HL-60 (cell line): ENCODE measurements at regions not wholly inside any gene's neighbourhood (a gene's known extent, or its start where the extent isn't known, plus 50 kb on each side); places are given as distances from the start of the nearest gene placed in this dataset.

Experiments
- CTCF ChIP-seq: IDR thresholded peaks from one replicate; pipeline ENCODE4 v1.5.1; 2011; ENCODE audit warnings: low read length, control low read depth, inconsistent platforms; ENCODE audit not compliant: insufficient read depth
- GABPA ChIP-seq: IDR thresholded peaks from 2 replicates; pipeline ENCODE4 v1.6.1; 2012; ENCODE audit warnings: low read depth
- POLR2AphosphoS5 ChIP-seq: IDR thresholded peaks from 2 replicates; pipeline ENCODE4 v1.6.1; 2012; ENCODE audit warnings: low read depth
- SPI1 ChIP-seq: IDR thresholded peaks from 2 replicates; pipeline ENCODE4 v1.6.1; 2012; ENCODE audit warnings: low read depth, mild to moderate bottlenecking, borderline replicate concordance
- TF ChIP-seq, protein P1 (sequence below): IDR thresholded peaks from 2 replicates; pipeline ENCODE4 v1.6.1; 2012; ENCODE audit warnings: low read depth; ENCODE audit not compliant: insufficient replicate concordance

DNA sequence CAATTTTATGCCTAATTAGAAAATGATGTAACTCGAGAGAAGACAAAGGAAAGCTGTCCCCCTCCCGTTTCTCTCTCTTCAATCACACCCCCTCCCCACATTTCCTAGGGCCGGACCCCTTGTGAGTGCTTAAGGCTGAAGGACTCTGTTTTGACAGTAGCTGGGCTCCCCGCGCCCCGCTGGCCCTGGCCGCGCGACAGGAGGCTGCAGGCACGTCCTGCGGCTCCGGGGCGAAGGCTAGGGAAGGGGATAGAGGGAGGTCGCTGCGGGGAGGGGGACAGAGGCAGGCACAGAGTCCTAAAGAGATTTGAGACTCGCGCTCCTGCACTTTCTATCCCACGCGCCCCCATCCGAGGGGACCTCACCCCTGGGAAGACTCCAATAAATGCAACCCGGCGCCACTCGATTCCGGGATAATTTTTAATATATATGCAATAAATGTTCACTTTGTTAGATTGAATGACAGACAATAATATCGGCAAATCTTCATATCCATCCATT lies 56.2 kb upstream of the TMEM33 start:
- TF ChIP-seq CTCF (no peak), POLR2AphosphoS5 (no peak), SPI1 (no peak), GABPA (no peak)
- TF ChIP-seq, protein P1, sequence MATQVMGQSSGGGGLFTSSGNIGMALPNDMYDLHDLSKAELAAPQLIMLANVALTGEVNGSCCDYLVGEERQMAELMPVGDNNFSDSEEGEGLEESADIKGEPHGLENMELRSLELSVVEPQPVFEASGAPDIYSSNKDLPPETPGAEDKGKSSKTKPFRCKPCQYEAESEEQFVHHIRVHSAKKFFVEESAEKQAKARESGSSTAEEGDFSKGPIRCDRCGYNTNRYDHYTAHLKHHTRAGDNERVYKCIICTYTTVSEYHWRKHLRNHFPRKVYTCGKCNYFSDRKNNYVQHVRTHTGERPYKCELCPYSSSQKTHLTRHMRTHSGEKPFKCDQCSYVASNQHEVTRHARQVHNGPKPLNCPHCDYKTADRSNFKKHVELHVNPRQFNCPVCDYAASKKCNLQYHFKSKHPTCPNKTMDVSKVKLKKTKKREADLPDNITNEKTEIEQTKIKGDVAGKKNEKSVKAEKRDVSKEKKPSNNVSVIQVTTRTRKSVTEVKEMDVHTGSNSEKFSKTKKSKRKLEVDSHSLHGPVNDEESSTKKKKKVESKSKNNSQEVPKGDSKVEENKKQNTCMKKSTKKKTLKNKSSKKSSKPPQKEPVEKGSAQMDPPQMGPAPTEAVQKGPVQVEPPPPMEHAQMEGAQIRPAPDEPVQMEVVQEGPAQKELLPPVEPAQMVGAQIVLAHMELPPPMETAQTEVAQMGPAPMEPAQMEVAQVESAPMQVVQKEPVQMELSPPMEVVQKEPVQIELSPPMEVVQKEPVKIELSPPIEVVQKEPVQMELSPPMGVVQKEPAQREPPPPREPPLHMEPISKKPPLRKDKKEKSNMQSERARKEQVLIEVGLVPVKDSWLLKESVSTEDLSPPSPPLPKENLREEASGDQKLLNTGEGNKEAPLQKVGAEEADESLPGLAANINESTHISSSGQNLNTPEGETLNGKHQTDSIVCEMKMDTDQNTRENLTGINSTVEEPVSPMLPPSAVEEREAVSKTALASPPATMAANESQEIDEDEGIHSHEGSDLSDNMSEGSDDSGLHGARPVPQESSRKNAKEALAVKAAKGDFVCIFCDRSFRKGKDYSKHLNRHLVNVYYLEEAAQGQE, result no peak
